ENCODE measurements at regions not wholly inside any gene's neighbourhood (a gene's known extent, or its start where the extent isn't known, plus 50 kb on each side); places are given as distances from the start of the nearest gene placed in this dataset.
A peak's percentile ranks its signal among the peaks of the same experiment; 100 is the strongest.

DNA sequence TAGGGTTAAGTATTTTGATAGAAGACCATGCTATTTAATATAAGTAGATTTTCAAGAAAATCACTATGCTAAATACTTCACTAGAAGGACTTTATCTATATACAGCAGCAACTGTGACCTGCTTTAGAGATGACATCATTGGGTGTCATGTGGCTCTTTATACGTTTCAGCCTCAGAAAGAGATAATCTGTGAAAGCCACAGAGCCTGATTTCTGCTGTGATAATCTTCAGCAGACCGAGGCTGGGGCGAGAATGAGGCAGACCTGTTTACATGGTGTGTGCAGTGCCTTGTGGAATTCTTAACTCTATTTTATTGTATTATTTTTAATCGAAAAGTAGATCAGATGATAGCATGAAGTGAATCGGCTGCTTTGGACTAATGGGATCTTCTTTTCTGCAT lies 471.2 kb downstream of the MFSD1 start:
- Histone ChIP-seq H3K9me2 (no peaks in the 10 kb centered on the region), H3K9ac (no peak overlapping the region), H3K9me3 (no peaks in the 10 kb centered on the region), H4K20me1 (ENCODE audit: insufficient read depth) (no peaks in the 10 kb centered on the region), H3F3A (replicated peaks; ENCODE audit: insufficient read depth) (no peaks in the 10 kb centered on the region), H3K27ac (ENCODE audit: low read depth in 2 of 2, low read length in 1 of 2) (peak overlapping the region in 1 of 2 experiments; percentile 47; a peak in 1 of 4 replicates), H3K4me2 (no peak overlapping the region), H3K4me1 (ENCODE audit: control insufficient read depth in 1 of 2, insufficient read depth in 2 of 2, low read depth in 1 of 2, low read length in 1 of 2) (peaks cover 0 to 2% of the 10 kb centered on the region in 2 experiments; a peak in 2 of 4 replicates), H2AFZ (ENCODE audit: low read depth) (no peak overlapping the region), H3K27me3 (ENCODE audit: insufficient read depth) (no peaks in the 10 kb centered on the region), H3K79me2 (ENCODE audit: insufficient read depth) (no peaks in the 10 kb centered on the region), H3K4me3 (ENCODE audit: low read depth in 2 of 2, low read length in 1 of 2) (no peak overlapping the region), H3K36me3 (replicated peaks in 1 of 2; ENCODE audit: control insufficient read depth in 1 of 2, insufficient read depth in 2 of 2, low read length in 1 of 2) (no peaks in the 10 kb centered on the region)
- ChIA-PET CTCF (interaction anchor here (0.6 to 1.8 kb wide), 6 partner anchors 12 to 716 kb away, joined by 3 to 5 read pairs (median 4); partner anchors contain the start of gene IL12A), POLR2A (no interaction called here)
- peak; percentile 50 for DNase-seq
- WGBS (ENCODE audit: low lambda C conversion rate), result 15% methylated on average over 5 of the region's 5 CpGs
- TF ChIP-seq GATA2 (CRISPR knock-in tag; IDR thresholded peaks at IDR 0.05), result peak; percentile 96
- TF ChIP-seq, protein P1, sequence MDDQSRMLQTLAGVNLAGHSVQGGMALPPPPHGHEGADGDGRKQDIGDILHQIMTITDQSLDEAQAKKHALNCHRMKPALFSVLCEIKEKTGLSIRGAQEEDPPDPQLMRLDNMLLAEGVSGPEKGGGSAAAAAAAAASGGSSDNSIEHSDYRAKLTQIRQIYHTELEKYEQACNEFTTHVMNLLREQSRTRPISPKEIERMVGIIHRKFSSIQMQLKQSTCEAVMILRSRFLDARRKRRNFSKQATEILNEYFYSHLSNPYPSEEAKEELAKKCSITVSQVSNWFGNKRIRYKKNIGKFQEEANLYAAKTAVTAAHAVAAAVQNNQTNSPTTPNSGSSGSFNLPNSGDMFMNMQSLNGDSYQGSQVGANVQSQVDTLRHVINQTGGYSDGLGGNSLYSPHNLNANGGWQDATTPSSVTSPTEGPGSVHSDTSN (IDR thresholded peaks at IDR 0.05), result no peak
- TF ChIP-seq FOXM1 (IDR thresholded peaks at IDR 0.05; ENCODE audit: low read depth), result no peak
- TF ChIP-seq RCOR1 (IDR thresholded peaks at IDR 0.05; ENCODE audit: low read length), result peak; percentile 84; the same call in 1 of the 2 replicates
- peak; percentile 60 for TF ChIP-seq CHD2 (IDR thresholded peaks at IDR 0.05; ENCODE audit: low read length, partially characterized antibody)
- TF ChIP-seq FOXJ3 (CRISPR knock-in tag; IDR thresholded peaks at IDR 0.05), result 0 out of 2 replicates have a peak, but pooled peaks have one; percentile 59
- TF ChIP-seq EP300 (IDR thresholded peaks at IDR 0.05; ENCODE audit: borderline replicate concordance in 1 of 2, low read depth in 1 of 2, low read length in 1 of 2), result peak in 1 of 2 experiments; percentile 88; a peak in 2 of 4 replicates
- no peak for TF ChIP-seq SMC3 (IDR thresholded peaks at IDR 0.05; ENCODE audit: low read depth, low read length)
- TF ChIP-seq RFX5 (IDR thresholded peaks at IDR 0.05; ENCODE audit: low read length), result peak; percentile 72; the same call in 1 of the 2 replicates
- TF ChIP-seq, protein P2, sequence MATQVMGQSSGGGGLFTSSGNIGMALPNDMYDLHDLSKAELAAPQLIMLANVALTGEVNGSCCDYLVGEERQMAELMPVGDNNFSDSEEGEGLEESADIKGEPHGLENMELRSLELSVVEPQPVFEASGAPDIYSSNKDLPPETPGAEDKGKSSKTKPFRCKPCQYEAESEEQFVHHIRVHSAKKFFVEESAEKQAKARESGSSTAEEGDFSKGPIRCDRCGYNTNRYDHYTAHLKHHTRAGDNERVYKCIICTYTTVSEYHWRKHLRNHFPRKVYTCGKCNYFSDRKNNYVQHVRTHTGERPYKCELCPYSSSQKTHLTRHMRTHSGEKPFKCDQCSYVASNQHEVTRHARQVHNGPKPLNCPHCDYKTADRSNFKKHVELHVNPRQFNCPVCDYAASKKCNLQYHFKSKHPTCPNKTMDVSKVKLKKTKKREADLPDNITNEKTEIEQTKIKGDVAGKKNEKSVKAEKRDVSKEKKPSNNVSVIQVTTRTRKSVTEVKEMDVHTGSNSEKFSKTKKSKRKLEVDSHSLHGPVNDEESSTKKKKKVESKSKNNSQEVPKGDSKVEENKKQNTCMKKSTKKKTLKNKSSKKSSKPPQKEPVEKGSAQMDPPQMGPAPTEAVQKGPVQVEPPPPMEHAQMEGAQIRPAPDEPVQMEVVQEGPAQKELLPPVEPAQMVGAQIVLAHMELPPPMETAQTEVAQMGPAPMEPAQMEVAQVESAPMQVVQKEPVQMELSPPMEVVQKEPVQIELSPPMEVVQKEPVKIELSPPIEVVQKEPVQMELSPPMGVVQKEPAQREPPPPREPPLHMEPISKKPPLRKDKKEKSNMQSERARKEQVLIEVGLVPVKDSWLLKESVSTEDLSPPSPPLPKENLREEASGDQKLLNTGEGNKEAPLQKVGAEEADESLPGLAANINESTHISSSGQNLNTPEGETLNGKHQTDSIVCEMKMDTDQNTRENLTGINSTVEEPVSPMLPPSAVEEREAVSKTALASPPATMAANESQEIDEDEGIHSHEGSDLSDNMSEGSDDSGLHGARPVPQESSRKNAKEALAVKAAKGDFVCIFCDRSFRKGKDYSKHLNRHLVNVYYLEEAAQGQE (IDR thresholded peaks at IDR 0.05; ENCODE audit: low read depth, low read length), result no peak
- TF ChIP-seq MXI1 (IDR thresholded peaks at IDR 0.05; ENCODE audit: low read depth, low read length), result peak; percentile 28; the same call in 1 of the 2 replicates
- no peak for TF ChIP-seq RXRA (IDR thresholded peaks at IDR 0.05; ENCODE audit: borderline replicate concordance, low read depth)
- TF ChIP-seq TAF1 (IDR thresholded peaks at IDR 0.05; ENCODE audit: borderline replicate concordance, low read depth, low read length), result no peak
- TF ChIP-seq TEAD4 (IDR thresholded peaks at IDR 0.05; ENCODE audit: borderline replicate concordance, insufficient read depth), result no peak
- TF ChIP-seq GABPA (IDR thresholded peaks at IDR 0.05; ENCODE audit: low read depth), result no peak
- TF ChIP-seq POLR2AphosphoS5 (IDR thresholded peaks at IDR 0.05; ENCODE audit: low read depth, low read length), result no peak
